ENCODE measurements at regions not wholly inside any gene's neighbourhood (a gene's known extent, or its start where the extent isn't known, plus 50 kb on each side); places are given as distances from the start of the nearest gene placed in this dataset.

GRCh38 chr1:177517546-177517945 is 346.8 kb downstream of the BRINP2 start:
- no peaks in the 10 kb centered on the region for H3K36me3 ChIP-seq
- no peaks in the 10 kb centered on the region for H3K27me3 ChIP-seq
- H3K4me3 ChIP-seq, result no peak overlapping the region
- no peak overlapping the region for H3K27ac ChIP-seq
- no peak for DNase-seq (ENCODE audit: extremely low spot score in 2 of 2)
- intact Hi-C loops (cut with DNase I), result no loop called here
- no peak for TF ChIP-seq POLR2AphosphoS5 (IDR thresholded peaks at IDR 0.05; ENCODE audit: insufficient read depth in 1 of 2, low read depth in 1 of 2)
- TF ChIP-seq CTCF (IDR thresholded peaks at IDR 0.05), result no peak
- TF ChIP-seq POLR2A (IDR thresholded peaks at IDR 0.05), result no peak
- H3K4me1 ChIP-seq, result no peaks in the 10 kb centered on the region
- no peaks in the 10 kb centered on the region for H3K9me3 ChIP-seq

- Histone ChIP-seq H3K27ac (no peak overlapping the region), H3K4me1 (no peaks in the 10 kb centered on the region), H3K27me3 (no peaks in the 10 kb centered on the region), H3K4me3 (no peak overlapping the region), H3K36me3 (no peaks in the 10 kb centered on the region), H3K9me3 (no peaks in the 10 kb centered on the region)
- DNase-seq (ENCODE audit: extremely low spot score in 2 of 2), result no peak
- intact Hi-C loops (cut with DNase I), result no loop called here
- no peak for TF ChIP-seq POLR2AphosphoS5 (IDR thresholded peaks at IDR 0.05; ENCODE audit: insufficient read depth in 1 of 2, low read depth in 1 of 2)
- TF ChIP-seq CTCF (IDR thresholded peaks at IDR 0.05), result no peak
- TF ChIP-seq POLR2A (IDR thresholded peaks at IDR 0.05), result no peak
Observed at GRCh38 chr1:177514207-177514606, 343.4 kb downstream of the BRINP2 start.

DNA sequence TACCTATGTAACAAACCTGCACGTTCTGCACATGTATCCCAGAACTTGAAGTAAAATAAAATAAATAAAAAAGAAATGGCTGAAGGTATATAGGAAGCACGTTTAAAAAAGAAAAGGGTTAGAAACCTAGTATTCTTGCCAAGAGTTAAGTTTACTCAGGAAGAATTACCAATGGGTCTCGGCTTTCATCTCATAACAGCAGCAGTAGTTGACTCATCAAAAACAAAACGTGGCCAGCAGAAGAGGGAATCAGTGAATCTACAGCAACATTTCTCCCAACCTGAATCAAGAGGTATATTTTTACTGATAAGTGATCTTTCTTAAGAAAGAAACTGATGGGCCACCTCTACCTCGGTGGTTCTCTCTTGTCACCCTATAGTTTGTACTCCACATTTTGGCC is 340.3 kb downstream of the BRINP2 start:
- Histone ChIP-seq H3K4me3 (no peak overlapping the region), H3K27me3 (no peaks in the 10 kb centered on the region), H3K4me1 (no peaks in the 10 kb centered on the region), H3K9me3 (peaks cover 4% of the 10 kb centered on the region), H3K27ac (no peak overlapping the region), H3K36me3 (no peaks in the 10 kb centered on the region)
- TF ChIP-seq POLR2AphosphoS5 (IDR thresholded peaks at IDR 0.05; ENCODE audit: insufficient read depth in 1 of 2, low read depth in 1 of 2), result no peak
- intact Hi-C loops (cut with DNase I), result no loop called here
- DNase-seq (ENCODE audit: extremely low spot score in 2 of 2), result no peak

- Histone ChIP-seq H3K36me3 (no peaks in the 10 kb centered on the region), H3K27me3 (no peaks in the 10 kb centered on the region), H3K27ac (no peak overlapping the region), H3K9me3 (peaks cover 4% of the 10 kb centered on the region), H3K4me1 (no peaks in the 10 kb centered on the region), H3K4me3 (no peak overlapping the region)
- intact Hi-C loops (cut with DNase I), result no loop called here
- TF ChIP-seq CTCF (IDR thresholded peaks at IDR 0.05) (no peak), POLR2AphosphoS5 (IDR thresholded peaks at IDR 0.05; ENCODE audit: insufficient read depth in 1 of 2, low read depth in 1 of 2) (no peak), POLR2A (IDR thresholded peaks at IDR 0.05) (no peak)
- no peak for DNase-seq (ENCODE audit: extremely low spot score in 2 of 2)
Observed at GRCh38 chr1:177505905-177506590, 335.3 kb downstream of the BRINP2 start.

GRCh38 chr1:177495878-177496277 is 325.1 kb downstream of the BRINP2 start:
- Histone ChIP-seq H3K4me3 (no peak overlapping the region), H3K27me3 (no peaks in the 10 kb centered on the region), H3K4me1 (no peaks in the 10 kb centered on the region), H3K9me3 (no peaks in the 10 kb centered on the region), H3K36me3 (no peaks in the 10 kb centered on the region), H3K27ac (no peak overlapping the region)
- no peak for DNase-seq (ENCODE audit: extremely low spot score in 2 of 2)
- intact Hi-C loops (cut with DNase I), result no loop called here
- no peak for TF ChIP-seq CTCF (IDR thresholded peaks at IDR 0.05)
- no peak for TF ChIP-seq POLR2A (IDR thresholded peaks at IDR 0.05)
- no peak for TF ChIP-seq POLR2AphosphoS5 (IDR thresholded peaks at IDR 0.05; ENCODE audit: insufficient read depth in 1 of 2, low read depth in 1 of 2)
